ENCODE measurements at regions not wholly inside any gene's neighbourhood (a gene's known extent, or its start where the extent isn't known, plus 50 kb on each side); places are given as distances from the start of the nearest gene placed in this dataset.

GRCh38 chr20:34163307-34163706 is 51.3 kb upstream of the EIF2S2 start:
- no peak for DNase-seq

GRCh38 chr20:34164381-34164984 is 52.4 kb upstream of the EIF2S2 start:
- DNase-seq, result no peak

GRCh38 chr20:34165018-34165619 is 53.1 kb upstream of the EIF2S2 start:
- no peak for DNase-seq

- no peak for DNase-seq
These were observed 59.6 kb upstream of the EIF2S2 start for GRCh38 chr20:34171640-34172039.

GRCh38 chr20:34172926-34173325 is 60.9 kb upstream of the EIF2S2 start:
- DNase-seq, result no peak

GRCh38 chr20:34175079-34175478 is 63.0 kb upstream of the EIF2S2 start:
- no peak for DNase-seq

- DNase-seq, result no peak
These were observed 63.8 kb upstream of the EIF2S2 start for GRCh38 chr20:34175879-34176278.

- no peak for DNase-seq
These were observed 64.2 kb upstream of the ASIP start for GRCh38 chr20:34177052-34177451.

GRCh38 chr20:34179637-34180360 is 61.4 kb upstream of the ASIP start:
- no peak for DNase-seq

GRCh38 chr20:34180460-34181120 is 60.6 kb upstream of the ASIP start:
- no peak for DNase-seq

- no peak for DNase-seq
These were observed 59.7 kb upstream of the ASIP start for GRCh38 chr20:34181484-34181883.

GRCh38 chr20:34185766-34186620 is 55.2 kb upstream of the ASIP start:
- DNase-seq, result no peak

- no peak for DNase-seq
These were observed 51.6 kb upstream of the ASIP start for GRCh38 chr20:34189572-34190163.

- no peak for DNase-seq
These were observed 51.0 kb upstream of the ASIP start for GRCh38 chr20:34190262-34190661.

- peak in 56 of 58 donors; percentile 2 to 85 (median 53) for DNase-seq
These were observed 50.5 kb upstream of the ASIP start for GRCh38 chr20:34190679-34191090.
